ENCODE measurements at regions not wholly inside any gene's neighbourhood (a gene's known extent, or its start where the extent isn't known, plus 50 kb on each side); places are given as distances from the start of the nearest gene placed in this dataset.

GRCh38 chr1:213773975-213774374, 213.8 kb upstream of the PROX1 start:
- H3K27me3 Mint-ChIP-seq (ENCODE audit: low read depth): no peaks in the 10 kb centered on the region; the same call in 1 of the 2 replicates
- TF ChIP-seq EMX1 (CRISPR knock-in tag; IDR thresholded peaks at IDR 0.05): no peak
- no peak for TF ChIP-seq TEAD4 (CRISPR knock-in tag; IDR thresholded peaks at IDR 0.05)
- TF ChIP-seq, protein P1, sequence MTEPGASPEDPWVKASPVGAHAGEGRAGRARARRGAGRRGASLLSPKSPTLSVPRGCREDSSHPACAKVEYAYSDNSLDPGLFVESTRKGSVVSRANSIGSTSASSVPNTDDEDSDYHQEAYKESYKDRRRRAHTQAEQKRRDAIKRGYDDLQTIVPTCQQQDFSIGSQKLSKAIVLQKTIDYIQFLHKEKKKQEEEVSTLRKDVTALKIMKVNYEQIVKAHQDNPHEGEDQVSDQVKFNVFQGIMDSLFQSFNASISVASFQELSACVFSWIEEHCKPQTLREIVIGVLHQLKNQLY (CRISPR knock-in tag; IDR thresholded peaks at IDR 0.05): no peak
- no peak for TF ChIP-seq OVOL2 (CRISPR knock-in tag; IDR thresholded peaks at IDR 0.05; ENCODE audit: borderline replicate concordance)
- TF ChIP-seq ZNF219 (CRISPR knock-in tag; IDR thresholded peaks at IDR 0.05; ENCODE audit: borderline replicate concordance): no peak
- TF ChIP-seq CREB1 (CRISPR knock-in tag; IDR thresholded peaks at IDR 0.05): no peak
- no peak for TF ChIP-seq SP1 (CRISPR knock-in tag; conservative IDR thresholded peaks at IDR 0.05)
- TF ChIP-seq, protein P2, sequence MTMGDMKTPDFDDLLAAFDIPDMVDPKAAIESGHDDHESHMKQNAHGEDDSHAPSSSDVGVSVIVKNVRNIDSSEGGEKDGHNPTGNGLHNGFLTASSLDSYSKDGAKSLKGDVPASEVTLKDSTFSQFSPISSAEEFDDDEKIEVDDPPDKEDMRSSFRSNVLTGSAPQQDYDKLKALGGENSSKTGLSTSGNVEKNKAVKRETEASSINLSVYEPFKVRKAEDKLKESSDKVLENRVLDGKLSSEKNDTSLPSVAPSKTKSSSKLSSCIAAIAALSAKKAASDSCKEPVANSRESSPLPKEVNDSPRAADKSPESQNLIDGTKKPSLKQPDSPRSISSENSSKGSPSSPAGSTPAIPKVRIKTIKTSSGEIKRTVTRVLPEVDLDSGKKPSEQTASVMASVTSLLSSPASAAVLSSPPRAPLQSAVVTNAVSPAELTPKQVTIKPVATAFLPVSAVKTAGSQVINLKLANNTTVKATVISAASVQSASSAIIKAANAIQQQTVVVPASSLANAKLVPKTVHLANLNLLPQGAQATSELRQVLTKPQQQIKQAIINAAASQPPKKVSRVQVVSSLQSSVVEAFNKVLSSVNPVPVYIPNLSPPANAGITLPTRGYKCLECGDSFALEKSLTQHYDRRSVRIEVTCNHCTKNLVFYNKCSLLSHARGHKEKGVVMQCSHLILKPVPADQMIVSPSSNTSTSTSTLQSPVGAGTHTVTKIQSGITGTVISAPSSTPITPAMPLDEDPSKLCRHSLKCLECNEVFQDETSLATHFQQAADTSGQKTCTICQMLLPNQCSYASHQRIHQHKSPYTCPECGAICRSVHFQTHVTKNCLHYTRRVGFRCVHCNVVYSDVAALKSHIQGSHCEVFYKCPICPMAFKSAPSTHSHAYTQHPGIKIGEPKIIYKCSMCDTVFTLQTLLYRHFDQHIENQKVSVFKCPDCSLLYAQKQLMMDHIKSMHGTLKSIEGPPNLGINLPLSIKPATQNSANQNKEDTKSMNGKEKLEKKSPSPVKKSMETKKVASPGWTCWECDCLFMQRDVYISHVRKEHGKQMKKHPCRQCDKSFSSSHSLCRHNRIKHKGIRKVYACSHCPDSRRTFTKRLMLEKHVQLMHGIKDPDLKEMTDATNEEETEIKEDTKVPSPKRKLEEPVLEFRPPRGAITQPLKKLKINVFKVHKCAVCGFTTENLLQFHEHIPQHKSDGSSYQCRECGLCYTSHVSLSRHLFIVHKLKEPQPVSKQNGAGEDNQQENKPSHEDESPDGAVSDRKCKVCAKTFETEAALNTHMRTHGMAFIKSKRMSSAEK (CRISPR knock-in tag; IDR thresholded peaks at IDR 0.05; ENCODE audit: borderline replicate concordance): no peak
- no peak for TF ChIP-seq TP53 (CRISPR knock-in tag; IDR thresholded peaks at IDR 0.05)
- TF ChIP-seq JAZF1 (CRISPR knock-in tag; IDR thresholded peaks at IDR 0.05): no peak
- no peak for TF ChIP-seq ZSCAN18 (CRISPR knock-in tag; IDR thresholded peaks at IDR 0.05)
- no peak for TF ChIP-seq ELF4 (CRISPR knock-in tag; IDR thresholded peaks at IDR 0.05; ENCODE audit: low read depth)
- TF ChIP-seq, protein P3, sequence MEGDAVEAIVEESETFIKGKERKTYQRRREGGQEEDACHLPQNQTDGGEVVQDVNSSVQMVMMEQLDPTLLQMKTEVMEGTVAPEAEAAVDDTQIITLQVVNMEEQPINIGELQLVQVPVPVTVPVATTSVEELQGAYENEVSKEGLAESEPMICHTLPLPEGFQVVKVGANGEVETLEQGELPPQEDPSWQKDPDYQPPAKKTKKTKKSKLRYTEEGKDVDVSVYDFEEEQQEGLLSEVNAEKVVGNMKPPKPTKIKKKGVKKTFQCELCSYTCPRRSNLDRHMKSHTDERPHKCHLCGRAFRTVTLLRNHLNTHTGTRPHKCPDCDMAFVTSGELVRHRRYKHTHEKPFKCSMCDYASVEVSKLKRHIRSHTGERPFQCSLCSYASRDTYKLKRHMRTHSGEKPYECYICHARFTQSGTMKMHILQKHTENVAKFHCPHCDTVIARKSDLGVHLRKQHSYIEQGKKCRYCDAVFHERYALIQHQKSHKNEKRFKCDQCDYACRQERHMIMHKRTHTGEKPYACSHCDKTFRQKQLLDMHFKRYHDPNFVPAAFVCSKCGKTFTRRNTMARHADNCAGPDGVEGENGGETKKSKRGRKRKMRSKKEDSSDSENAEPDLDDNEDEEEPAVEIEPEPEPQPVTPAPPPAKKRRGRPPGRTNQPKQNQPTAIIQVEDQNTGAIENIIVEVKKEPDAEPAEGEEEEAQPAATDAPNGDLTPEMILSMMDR (IDR thresholded peaks at IDR 0.05): no peak
- no peak for TF ChIP-seq TEAD1 (CRISPR knock-in tag; IDR thresholded peaks at IDR 0.05)
- no peak for TF ChIP-seq ZNF121 (CRISPR knock-in tag; IDR thresholded peaks at IDR 0.05)
- TF ChIP-seq PRDM15 (CRISPR knock-in tag; IDR thresholded peaks at IDR 0.05): no peak
- no peak for TF ChIP-seq NFE2L1 (CRISPR knock-in tag; IDR thresholded peaks at IDR 0.05)
- no peak for TF ChIP-seq NFATC4 (CRISPR knock-in tag; IDR thresholded peaks at IDR 0.05)
- TF ChIP-seq FOXP4 (CRISPR knock-in tag; IDR thresholded peaks at IDR 0.05): no peak
- POLR2A ChIA-PET: no interaction called here
- peaks cover 9% of the 10 kb centered on the region for H3K4me1 Mint-ChIP-seq
- H3K9me3 Mint-ChIP-seq: no peaks in the 10 kb centered on the region; the same call in 1 of the 2 replicates
- no peak overlapping the region for H3K27ac Mint-ChIP-seq
- ATAC-seq (no peak), DNase-seq (ENCODE audit: low spot score) (no peak)
- no peak overlapping the region for H3K4me3 Mint-ChIP-seq
- no peaks in the 10 kb centered on the region for H3K36me3 Mint-ChIP-seq
- CTCF ChIA-PET: no interaction called here
